H1 (cell line): ENCODE measurements at regions not wholly inside any gene's neighbourhood (a gene's known extent, or its start where the extent isn't known, plus 50 kb on each side); places are given as distances from the start of the nearest gene placed in this dataset.

Experiments used
- FOSL1 ChIP-seq: IDR thresholded peaks from 2 replicates; pipeline ENCODE4 v1.6.1; 2011; ENCODE audit warnings: mild to moderate bottlenecking, low read depth, low read length, moderate library complexity; ENCODE audit not compliant: insufficient read depth
- KDM5A ChIP-seq: fragments of 200-600 bp; IDR thresholded peaks from 2 replicates; pipeline ENCODE4 v1.7.1; 2012; ENCODE audit warnings: mild to moderate bottlenecking, low read length, inconsistent platforms, mixed read lengths
- SIN3A ChIP-seq, 2 experiments: IDR thresholded peaks in 1 of 2; conservative IDR thresholded peaks in 1 of 2; 2 replicates each; pipeline ENCODE4 v1.6.1; 2011 to 2012; ENCODE audit warnings: low read length in 2 of 2, improper control_type of control experiment in 1 of 2, low read depth in 1 of 2, mild to moderate bottlenecking in 1 of 2

DNA sequence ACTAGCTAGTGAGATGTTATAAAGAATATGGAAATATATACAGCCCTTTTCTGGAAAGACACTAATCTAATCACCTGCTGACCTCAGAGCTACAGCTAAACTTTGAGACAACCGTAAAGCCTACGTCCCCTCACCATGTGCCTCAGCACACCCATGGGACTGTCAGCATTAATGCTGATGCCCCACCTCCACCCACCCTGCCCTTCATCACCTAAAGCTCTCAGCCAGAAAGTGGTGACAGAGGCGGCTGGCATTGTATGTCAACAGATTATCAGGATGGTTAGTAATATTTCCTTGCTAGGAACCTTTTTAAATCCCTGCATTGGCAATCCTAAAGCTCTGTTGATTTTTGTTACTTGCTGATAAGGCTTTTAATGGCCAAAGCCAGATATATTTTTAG lies 1177.9 kb downstream of the DIAPH3 start (continued):
- TF ChIP-seq FOSL1 (no peak), KDM5A (no peak), SIN3A (conservative IDR thresholded peaks at IDR 0.05 in 1 of 2, IDR thresholded peaks at IDR 0.05 in 1 of 2; ENCODE audit: low read depth in 1 of 2, low read length in 2 of 2) (no peak)
- TF ChIP-seq, all 59 proteins: peak for 0
